LNCAP (cell line): ENCODE measurements at regions not wholly inside any gene's neighbourhood (a gene's known extent, or its start where the extent isn't known, plus 50 kb on each side); places are given as distances from the start of the nearest gene placed in this dataset.

ENCODE experiments used
- TF ChIP-seq, protein P1 (sequence below): fragments of 450-650 bp; IDR thresholded peaks from 2 replicates; pipeline ENCODE4 v1.5.1; 2017; ENCODE audit warnings: mild to moderate bottlenecking

DNA sequence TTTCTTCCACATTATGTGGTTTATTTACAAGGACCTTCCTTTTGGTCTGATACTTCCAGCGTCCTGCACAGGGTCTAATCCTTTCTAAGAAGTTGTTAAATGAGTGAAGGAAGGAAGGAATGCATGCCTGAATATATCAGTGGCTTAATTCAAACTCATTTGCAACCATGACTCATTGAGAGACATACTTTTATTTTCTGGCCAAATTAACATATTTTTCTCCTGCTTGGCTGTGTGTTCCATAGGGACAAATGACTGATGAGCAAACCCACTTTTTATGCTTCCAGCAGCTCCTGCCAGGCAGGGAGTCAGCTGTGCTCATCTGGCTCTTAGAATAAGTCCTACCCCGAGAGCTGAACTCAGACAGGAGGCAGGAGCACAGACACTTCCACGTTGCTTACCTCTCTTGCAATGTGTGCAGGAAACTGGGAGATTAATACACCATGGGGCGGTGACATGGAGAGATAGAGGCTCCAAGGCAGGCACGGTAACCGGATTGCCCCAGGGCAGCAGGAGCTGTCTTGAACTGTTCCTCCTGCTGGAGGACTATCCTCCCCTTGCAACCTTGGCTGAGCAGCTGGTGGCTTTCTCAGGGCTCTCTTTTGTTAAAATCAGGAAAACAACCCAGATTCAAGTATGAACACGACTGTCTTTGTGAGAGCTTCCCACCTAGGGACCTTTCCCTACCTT lies 667.5 kb upstream of the HS6ST1 start:
- TF ChIP-seq, protein P1, sequence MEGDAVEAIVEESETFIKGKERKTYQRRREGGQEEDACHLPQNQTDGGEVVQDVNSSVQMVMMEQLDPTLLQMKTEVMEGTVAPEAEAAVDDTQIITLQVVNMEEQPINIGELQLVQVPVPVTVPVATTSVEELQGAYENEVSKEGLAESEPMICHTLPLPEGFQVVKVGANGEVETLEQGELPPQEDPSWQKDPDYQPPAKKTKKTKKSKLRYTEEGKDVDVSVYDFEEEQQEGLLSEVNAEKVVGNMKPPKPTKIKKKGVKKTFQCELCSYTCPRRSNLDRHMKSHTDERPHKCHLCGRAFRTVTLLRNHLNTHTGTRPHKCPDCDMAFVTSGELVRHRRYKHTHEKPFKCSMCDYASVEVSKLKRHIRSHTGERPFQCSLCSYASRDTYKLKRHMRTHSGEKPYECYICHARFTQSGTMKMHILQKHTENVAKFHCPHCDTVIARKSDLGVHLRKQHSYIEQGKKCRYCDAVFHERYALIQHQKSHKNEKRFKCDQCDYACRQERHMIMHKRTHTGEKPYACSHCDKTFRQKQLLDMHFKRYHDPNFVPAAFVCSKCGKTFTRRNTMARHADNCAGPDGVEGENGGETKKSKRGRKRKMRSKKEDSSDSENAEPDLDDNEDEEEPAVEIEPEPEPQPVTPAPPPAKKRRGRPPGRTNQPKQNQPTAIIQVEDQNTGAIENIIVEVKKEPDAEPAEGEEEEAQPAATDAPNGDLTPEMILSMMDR: no peak

DNA sequence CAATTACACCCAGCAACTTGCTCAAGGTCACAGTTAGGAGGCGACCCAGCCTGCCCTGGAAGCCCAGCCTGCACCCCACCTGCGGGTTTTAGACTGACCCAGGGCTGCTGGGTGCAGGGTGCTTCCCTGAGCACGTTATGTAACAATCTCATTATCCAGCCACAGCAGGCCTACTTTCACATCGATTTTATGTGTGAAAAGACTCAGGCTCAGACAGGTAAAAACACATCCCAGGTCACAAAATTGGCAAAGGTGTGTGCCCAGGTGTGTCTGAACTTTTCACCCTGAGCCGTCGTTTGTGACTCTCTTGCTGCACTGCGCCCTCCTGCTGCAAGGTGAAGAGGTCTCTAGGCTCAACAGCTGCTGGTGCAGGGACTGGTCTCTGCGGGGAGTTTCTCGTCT lies 668.2 kb upstream of the HS6ST1 start:
- TF ChIP-seq, protein P1: no peak

DNA sequence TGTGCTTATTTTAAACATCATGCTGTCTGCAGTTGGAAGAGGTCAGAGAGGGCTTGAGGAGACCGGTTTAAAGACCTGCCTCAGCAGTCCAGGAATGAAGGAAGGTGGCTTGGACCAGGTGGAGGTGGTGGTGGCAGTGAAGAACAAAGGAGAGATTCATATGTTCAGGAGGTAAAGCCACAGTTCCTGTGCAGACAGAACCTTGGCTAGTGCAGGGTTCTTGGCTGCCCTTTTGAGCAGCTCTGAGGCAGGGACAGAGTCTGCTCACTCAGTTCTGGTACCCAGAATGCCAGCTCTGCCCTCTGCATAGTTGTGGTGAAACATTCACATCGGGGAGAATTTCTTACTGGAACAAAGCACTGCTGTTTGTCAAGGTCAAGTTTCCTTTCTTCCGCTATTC lies 669.7 kb upstream of the HS6ST1 start:
- TF ChIP-seq, protein P1: no peak

DNA sequence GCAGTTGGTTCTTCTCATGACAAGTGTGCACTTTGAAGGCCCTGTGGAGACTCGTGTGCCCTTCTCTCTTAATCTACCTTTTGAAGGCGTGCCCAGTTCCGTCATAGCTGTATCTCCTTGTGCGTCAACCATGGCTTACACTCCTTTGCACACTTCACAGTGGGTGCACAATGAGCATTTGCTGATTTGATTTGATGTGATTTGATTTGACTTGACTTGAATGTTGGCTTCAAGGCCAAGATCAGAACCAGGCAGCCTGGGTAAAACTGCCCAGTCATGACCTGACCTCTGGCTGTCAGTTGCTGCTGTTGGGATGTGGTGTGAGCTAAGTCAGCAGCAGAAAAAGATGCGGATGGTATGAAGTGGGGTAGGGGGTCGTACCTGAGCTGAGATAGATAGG lies 670.3 kb upstream of the HS6ST1 start:
- TF ChIP-seq, protein P1: no peak

DNA sequence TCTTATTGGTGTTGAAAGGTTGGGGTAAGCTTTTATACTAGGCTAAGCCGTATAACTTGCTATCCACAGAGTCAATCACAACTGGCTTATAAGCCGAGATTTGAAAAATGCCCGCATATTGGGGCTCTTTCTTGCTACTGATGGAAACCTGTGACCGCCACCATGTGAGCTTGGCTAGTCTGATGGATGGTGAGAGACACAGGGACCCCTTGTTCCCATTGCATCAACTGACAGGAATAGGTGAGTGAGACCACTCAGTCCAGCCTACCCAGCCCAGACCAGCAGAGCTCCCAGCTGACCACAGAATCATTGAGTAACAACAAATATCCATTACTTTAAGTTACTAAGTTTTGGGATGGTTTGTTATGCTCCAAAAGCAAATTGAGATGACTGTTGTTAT lies 676.4 kb upstream of the HS6ST1 start:
- TF ChIP-seq, protein P1: no peak

DNA sequence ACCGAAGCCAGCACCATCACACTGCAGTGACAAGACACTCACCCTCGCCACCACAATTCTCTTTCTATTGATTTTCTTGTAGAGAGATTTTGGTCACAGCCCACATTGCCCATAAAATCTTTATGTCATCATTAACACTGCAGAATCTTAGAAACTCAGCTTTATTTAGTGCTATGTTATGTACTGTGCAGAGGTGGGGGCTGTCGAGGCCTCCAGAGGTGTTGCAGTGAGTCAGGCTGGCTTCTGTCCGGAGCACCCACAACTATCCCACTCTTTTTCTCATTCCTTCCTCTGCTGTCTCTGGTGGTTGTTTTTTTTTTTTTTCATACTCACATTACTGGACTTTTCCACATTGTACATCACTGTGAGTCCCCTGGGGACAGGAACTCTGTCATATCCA lies 677.4 kb upstream of the HS6ST1 start:
- TF ChIP-seq, protein P1: no peak

DNA sequence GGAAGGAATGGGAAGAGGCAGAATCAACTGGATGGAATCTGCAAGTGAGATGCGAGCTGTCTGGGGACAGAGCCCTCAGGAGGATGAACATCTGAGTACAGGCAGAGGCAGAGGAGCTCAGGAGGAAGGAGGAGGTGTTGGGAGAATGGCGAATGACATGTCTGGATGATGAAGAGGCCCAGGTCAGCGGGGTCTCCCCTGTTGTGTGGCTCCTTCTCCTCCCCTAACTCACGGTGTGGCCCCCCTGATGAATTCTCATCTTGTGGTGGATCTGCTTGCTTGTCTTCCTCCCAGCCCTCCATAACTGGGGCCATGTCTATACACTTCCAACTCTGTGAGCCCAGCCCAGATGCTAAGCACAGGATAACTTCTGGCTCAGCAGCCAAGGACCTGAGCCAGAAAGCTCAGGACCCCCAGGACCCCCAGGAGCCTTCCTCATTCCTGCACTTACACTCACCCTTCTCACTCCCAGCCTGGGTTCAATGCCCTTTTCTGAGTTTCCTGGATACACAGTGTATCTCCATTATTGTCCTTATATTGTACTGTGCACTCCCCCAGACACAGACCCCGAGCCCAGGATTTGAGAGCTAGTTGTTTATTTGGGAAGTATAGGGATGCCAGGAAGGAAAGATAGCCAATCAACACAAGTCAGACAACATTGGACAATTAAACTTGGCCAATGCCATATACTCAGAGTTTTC lies 678.6 kb upstream of the HS6ST1 start:
- TF ChIP-seq, protein P1: no peak
